ENCODE measurements at regions not wholly inside any gene's neighbourhood (a gene's known extent, or its start where the extent isn't known, plus 50 kb on each side); places are given as distances from the start of the nearest gene placed in this dataset.

DNA sequence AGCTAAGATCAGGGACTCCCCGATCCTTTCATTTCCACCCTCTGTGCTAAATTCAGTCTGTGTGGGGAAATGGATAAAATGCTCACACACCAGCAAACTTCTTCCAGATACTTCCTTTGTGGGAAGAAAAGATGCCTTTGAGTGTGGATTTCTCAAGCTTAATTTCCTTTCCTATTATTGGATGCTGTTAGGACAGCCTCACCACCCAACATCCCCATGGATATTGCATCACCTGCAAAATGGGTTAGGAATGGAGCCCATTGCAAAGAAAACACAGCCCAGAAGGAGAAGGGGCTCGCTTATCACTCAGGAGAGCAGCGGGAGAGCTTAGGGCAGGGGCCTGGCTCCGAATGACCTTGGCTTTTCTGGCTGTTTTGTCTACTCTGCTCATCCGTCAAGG, 272.2 kb downstream of the CDC5L start:
- WGBS, 2 donors: 92 to 95% methylated on average over 5 of the region's 5 CpGs
- no peaks in the 10 kb centered on the region for H3K36me3 ChIP-seq (ENCODE audit: control insufficient read depth in 2 of 2, insufficient read depth in 2 of 2, low read length in 1 of 2)
- H3K4me1 ChIP-seq (ENCODE audit: control insufficient read depth in 2 of 2, insufficient read depth in 2 of 2, low read length in 1 of 2): no peaks in the 10 kb centered on the region
- no peak overlapping the region for H3K27ac ChIP-seq (ENCODE audit: low read depth in 2 of 2, low read length in 1 of 2)
- H3K4me3 ChIP-seq (ENCODE audit: low read depth in 1 of 2, low read length in 2 of 2): no peak overlapping the region
- H3K27me3 ChIP-seq (ENCODE audit: control insufficient read depth in 1 of 2, insufficient read depth in 2 of 2, low read length in 2 of 2): no peaks in the 10 kb centered on the region
- no peaks in the 10 kb centered on the region for H3K9me3 ChIP-seq (ENCODE audit: control insufficient read depth in 2 of 2, insufficient read depth in 1 of 2, low read depth in 1 of 2, low read length in 1 of 2)

DNA sequence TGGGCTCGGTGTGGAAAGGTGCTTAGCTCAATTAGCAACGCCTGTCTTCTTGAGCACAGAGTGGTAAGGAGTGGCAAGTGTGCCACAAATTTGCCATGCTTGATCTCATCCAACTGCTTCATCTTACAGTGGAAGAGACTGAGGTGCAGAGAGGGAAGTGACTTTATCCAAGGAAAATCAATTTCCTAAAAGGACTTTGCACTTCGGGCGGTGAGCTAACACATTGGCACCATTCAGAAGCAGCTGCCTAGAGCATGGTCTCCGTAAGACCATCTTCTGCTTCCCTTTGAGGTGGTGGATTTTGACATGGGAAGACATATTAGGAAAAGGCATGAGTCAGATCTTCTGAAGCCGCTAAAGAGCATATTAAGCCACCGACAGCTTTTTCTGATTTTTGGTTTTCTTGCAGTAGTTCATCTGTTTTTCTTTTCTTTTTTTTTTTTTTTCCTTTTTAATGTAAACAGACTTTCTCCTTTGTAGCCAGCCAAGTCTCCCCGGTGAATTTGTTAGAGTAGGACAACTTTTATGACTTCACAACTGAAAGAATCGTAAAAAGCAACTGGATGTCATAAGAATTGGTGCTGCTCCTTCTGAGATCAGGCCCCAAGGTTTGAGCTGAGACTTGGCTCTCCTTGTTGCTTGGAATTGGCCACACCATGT, 273.2 kb downstream of the CDC5L start:
- no peaks in the 10 kb centered on the region for H3K36me3 ChIP-seq (ENCODE audit: control insufficient read depth in 2 of 2, insufficient read depth in 2 of 2, low read length in 1 of 2)
- no peaks in the 10 kb centered on the region for H3K27me3 ChIP-seq (ENCODE audit: control insufficient read depth in 1 of 2, insufficient read depth in 2 of 2, low read length in 2 of 2)
- 64 to 66% methylated on average over 9 of the region's 9 CpGs for WGBS, 2 donors
- no peaks in the 10 kb centered on the region for H3K4me1 ChIP-seq (ENCODE audit: control insufficient read depth in 2 of 2, insufficient read depth in 2 of 2, low read length in 1 of 2)
- H3K9me3 ChIP-seq (ENCODE audit: control insufficient read depth in 2 of 2, insufficient read depth in 1 of 2, low read depth in 1 of 2, low read length in 1 of 2): no peaks in the 10 kb centered on the region
- no peak overlapping the region for H3K27ac ChIP-seq (ENCODE audit: low read depth in 2 of 2, low read length in 1 of 2)
- no peak overlapping the region for H3K4me3 ChIP-seq (ENCODE audit: low read depth in 1 of 2, low read length in 2 of 2)

DNA sequence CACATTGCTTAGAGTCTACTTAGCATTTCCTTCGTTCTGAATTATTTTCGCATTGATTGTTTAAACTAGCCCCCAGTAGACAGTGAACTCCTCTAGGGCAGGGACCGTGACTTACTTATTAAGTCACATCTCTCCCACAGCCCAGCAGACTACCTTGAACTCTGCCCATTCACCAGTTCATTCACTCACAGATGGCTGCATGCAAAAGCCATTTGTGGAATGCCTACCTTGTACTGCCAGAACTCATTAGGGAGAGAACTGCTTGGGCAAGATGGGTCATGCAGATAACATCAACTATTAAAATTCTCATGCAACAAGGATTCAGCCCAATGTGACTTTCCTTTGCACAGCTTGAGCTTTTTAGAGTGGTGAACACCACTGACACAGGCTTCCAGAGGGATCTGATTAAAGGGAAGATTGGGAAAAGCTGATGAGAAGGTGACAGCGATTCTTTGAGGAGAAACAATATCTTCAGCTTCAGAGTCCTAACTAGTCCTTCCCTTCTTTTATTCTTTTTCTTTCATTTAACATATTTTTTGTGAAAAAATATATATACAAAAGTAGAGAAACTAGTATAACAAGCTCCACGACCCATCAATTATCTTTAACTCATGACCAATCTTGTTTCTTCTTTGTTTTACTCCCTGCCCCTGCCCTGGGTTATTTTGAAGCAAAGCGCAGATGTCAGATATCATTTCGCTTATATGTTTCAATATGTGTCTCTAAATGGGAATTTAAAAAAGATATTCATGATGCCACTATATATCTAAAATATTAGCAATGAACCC, 273.9 kb downstream of the CDC5L start:
- H3K4me3 ChIP-seq (ENCODE audit: low read depth in 1 of 2, low read length in 2 of 2): no peak overlapping the region
- no peak overlapping the region for H3K27ac ChIP-seq (ENCODE audit: low read depth in 2 of 2, low read length in 1 of 2)

DNA sequence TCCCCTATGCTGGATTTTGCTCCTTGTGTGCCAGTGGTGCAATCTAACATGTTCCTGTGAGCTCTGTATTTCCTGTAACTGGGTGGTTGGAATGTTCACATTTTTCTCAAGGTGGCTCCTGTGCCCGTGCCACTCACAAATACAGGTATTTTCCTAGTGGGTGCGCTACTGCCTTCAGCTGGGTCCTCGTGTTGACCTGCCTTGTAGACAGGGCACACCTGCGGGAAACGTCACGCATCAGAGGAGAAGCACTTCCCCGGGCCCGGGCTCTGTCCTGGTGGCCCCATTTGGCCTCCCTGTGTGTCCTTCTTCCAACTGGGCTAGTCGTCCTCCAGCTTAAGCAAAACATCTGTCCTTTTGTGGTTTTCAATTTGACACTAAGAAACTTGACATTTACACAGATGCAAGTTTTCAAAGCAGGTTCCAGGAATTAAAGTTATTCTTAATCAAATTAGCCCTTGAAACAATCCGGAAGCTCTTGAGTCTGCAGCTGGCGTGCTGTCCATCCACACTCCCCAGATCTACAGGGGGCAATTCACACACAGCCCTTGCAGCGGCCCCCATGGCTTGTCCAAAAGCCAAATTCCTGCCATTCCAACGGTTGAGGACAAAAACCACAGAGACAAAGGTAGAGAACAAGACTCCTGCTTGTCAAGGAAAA, 275.1 kb downstream of the CDC5L start:
- H3K4me3 ChIP-seq (ENCODE audit: low read depth in 1 of 2, low read length in 2 of 2): no peak overlapping the region
- no peaks in the 10 kb centered on the region for H3K36me3 ChIP-seq (ENCODE audit: control insufficient read depth in 2 of 2, insufficient read depth in 2 of 2, low read length in 1 of 2)
- H3K27ac ChIP-seq (ENCODE audit: low read depth in 2 of 2, low read length in 1 of 2): no peak overlapping the region
- H3K27me3 ChIP-seq (ENCODE audit: control insufficient read depth in 1 of 2, insufficient read depth in 2 of 2, low read length in 2 of 2): no peaks in the 10 kb centered on the region
- WGBS, 2 donors: 53 to 64% methylated on average over 13 of the region's 13 CpGs
- H3K9me3 ChIP-seq (ENCODE audit: control insufficient read depth in 2 of 2, insufficient read depth in 1 of 2, low read depth in 1 of 2, low read length in 1 of 2): no peaks in the 10 kb centered on the region
- no peaks in the 10 kb centered on the region for H3K4me1 ChIP-seq (ENCODE audit: control insufficient read depth in 2 of 2, insufficient read depth in 2 of 2, low read length in 1 of 2)

More for the DNA sequence above, 273.9 kb downstream of the CDC5L start:
- Histone ChIP-seq H3K27me3 (ENCODE audit: control insufficient read depth in 1 of 2, insufficient read depth in 2 of 2, low read length in 2 of 2) (no peaks in the 10 kb centered on the region), H3K36me3 (ENCODE audit: control insufficient read depth in 2 of 2, insufficient read depth in 2 of 2, low read length in 1 of 2) (no peaks in the 10 kb centered on the region), H3K4me1 (ENCODE audit: control insufficient read depth in 2 of 2, insufficient read depth in 2 of 2, low read length in 1 of 2) (no peaks in the 10 kb centered on the region), H3K9me3 (ENCODE audit: control insufficient read depth in 2 of 2, insufficient read depth in 1 of 2, low read depth in 1 of 2, low read length in 1 of 2) (no peaks in the 10 kb centered on the region)
- 55 to 66% methylated on average over 7 of the region's 7 CpGs for WGBS, 2 donors

DNA sequence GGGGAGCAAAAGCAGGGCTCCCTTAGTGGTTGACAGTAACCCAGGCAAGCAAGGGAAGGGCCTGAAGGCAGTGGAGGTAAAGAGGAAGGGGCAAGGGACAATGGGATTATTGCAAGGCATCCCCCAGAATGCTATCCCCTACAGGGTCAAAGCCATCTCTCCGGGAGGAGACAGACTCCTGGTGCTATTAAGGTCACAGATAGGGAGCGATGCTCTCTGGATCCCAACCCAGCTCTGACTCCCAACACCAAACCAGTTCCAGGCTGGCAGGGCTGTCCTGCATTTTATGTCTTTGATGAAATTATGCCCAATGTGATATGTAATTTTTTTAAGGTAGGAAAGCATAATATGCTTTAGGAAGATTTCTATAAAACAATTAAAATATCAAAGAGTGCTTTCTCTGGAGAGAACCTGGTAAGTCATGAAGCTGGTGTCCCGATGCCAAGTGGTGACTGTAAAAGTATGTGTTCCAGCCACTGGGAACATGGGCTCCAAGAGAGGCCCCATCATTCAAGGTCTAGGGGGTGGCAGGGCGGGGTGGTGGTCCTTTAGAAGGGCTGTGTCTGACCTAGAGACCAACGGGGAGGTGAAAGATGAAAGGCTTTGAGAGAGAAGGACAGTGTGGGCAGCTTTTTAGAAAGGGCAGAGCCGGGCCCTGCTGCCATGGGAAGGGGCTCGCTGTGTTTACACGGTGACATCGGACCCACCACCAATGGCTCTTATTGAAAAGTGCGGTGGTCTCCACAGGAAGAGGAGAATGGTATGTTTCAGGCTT, 276.5 kb downstream of the CDC5L start:
- Histone ChIP-seq H3K9me3 (ENCODE audit: control insufficient read depth in 2 of 2, insufficient read depth in 1 of 2, low read depth in 1 of 2, low read length in 1 of 2) (no peaks in the 10 kb centered on the region), H3K4me3 (ENCODE audit: low read depth in 1 of 2, low read length in 2 of 2) (no peak overlapping the region), H3K27me3 (ENCODE audit: control insufficient read depth in 1 of 2, insufficient read depth in 2 of 2, low read length in 2 of 2) (no peaks in the 10 kb centered on the region), H3K27ac (ENCODE audit: low read depth in 2 of 2, low read length in 1 of 2) (no peak overlapping the region), H3K4me1 (ENCODE audit: control insufficient read depth in 2 of 2, insufficient read depth in 2 of 2, low read length in 1 of 2) (no peaks in the 10 kb centered on the region), H3K36me3 (ENCODE audit: control insufficient read depth in 2 of 2, insufficient read depth in 2 of 2, low read length in 1 of 2) (no peaks in the 10 kb centered on the region)
- 89 to 92% methylated on average over 10 of the region's 10 CpGs for whole genome bisulfite sequencing, 2 donors

DNA sequence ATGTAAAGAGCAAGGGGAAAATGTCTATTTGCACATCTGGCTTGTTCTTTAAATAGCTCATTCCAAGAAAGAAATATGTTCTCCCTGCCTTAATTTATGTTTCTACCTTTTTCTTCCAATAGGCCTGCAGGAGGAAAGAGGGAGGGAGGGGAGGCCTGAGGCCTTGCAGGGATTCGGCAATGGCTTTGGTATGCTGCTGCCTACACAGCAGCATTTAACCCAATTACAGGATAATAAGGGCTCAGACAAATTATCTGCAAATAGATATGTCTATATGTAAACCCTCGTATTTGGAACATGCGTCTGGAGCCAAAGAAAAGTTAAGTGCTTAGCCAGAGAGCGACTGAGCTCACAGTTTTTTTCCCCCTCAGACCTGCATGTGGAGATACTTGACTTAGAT, 277.2 kb downstream of the CDC5L start:
- Histone ChIP-seq H3K9me3 (ENCODE audit: control insufficient read depth in 2 of 2, insufficient read depth in 1 of 2, low read depth in 1 of 2, low read length in 1 of 2) (no peaks in the 10 kb centered on the region), H3K4me1 (ENCODE audit: control insufficient read depth in 2 of 2, insufficient read depth in 2 of 2, low read length in 1 of 2) (no peaks in the 10 kb centered on the region), H3K27ac (ENCODE audit: low read depth in 2 of 2, low read length in 1 of 2) (no peak overlapping the region), H3K27me3 (ENCODE audit: control insufficient read depth in 1 of 2, insufficient read depth in 2 of 2, low read length in 2 of 2) (no peaks in the 10 kb centered on the region), H3K4me3 (ENCODE audit: low read depth in 1 of 2, low read length in 2 of 2) (no peak overlapping the region), H3K36me3 (ENCODE audit: control insufficient read depth in 2 of 2, insufficient read depth in 2 of 2, low read length in 1 of 2) (no peaks in the 10 kb centered on the region)
- WGBS, 2 donors: 70 to 74% methylated on average over 4 of the region's 4 CpGs

DNA sequence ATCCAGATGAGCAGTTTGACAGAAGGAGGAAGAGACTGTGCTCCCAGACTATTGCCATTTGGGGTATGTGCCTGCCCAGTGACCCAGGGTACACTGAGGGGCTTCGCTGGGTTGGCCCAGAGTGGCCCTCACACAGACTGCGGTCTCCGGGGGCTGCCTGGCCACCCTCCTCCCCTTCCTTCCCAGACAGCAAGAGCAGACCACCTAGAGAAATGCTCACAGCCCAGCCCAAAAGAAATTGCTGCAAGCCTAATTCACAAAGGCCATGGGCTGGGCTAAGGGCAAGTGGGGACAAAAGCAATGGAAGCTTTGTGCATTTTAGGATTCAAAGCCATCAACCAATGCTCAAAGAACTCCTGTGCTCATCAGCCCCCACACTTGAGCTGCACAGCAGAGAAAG, 277.6 kb downstream of the CDC5L start:
- Histone ChIP-seq H3K36me3 (ENCODE audit: control insufficient read depth in 2 of 2, insufficient read depth in 2 of 2, low read length in 1 of 2) (no peaks in the 10 kb centered on the region), H3K27ac (ENCODE audit: low read depth in 2 of 2, low read length in 1 of 2) (no peak overlapping the region), H3K4me1 (ENCODE audit: control insufficient read depth in 2 of 2, insufficient read depth in 2 of 2, low read length in 1 of 2) (no peaks in the 10 kb centered on the region), H3K27me3 (ENCODE audit: control insufficient read depth in 1 of 2, insufficient read depth in 2 of 2, low read length in 2 of 2) (no peaks in the 10 kb centered on the region), H3K9me3 (ENCODE audit: control insufficient read depth in 2 of 2, insufficient read depth in 1 of 2, low read depth in 1 of 2, low read length in 1 of 2) (no peaks in the 10 kb centered on the region), H3K4me3 (ENCODE audit: low read depth in 1 of 2, low read length in 2 of 2) (no peak overlapping the region)
- WGBS, 2 donors: 95 to 98% methylated on average over 3 of the region's 3 CpGs

DNA sequence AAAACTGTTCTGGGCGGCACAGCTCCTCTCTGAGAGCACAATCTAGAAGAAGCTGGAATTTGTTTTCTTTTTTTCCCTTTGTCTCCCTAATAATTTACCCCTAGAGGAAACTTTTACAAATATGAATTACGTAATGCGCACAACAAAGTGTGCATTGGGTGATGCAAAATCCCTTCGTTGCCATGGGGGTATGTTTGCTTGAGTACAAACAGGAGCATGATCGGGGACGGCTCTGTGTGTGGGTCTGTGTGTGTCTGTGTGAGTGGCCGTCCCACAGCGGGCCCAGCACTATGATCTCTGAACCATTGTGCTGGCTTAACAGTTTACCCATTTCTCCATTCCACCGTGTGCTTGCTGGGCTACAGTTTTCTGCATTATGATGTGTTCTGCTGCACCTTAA, 278.2 kb downstream of the CDC5L start:
- H3K9me3 ChIP-seq (ENCODE audit: control insufficient read depth in 2 of 2, insufficient read depth in 1 of 2, low read depth in 1 of 2, low read length in 1 of 2): no peaks in the 10 kb centered on the region
- no peak overlapping the region for H3K4me3 ChIP-seq (ENCODE audit: low read depth in 1 of 2, low read length in 2 of 2)
- WGBS, 2 donors: 91 to 93% methylated on average over 9 of the region's 9 CpGs
- no peaks in the 10 kb centered on the region for H3K4me1 ChIP-seq (ENCODE audit: control insufficient read depth in 2 of 2, insufficient read depth in 2 of 2, low read length in 1 of 2)
- H3K27me3 ChIP-seq (ENCODE audit: control insufficient read depth in 1 of 2, insufficient read depth in 2 of 2, low read length in 2 of 2): no peaks in the 10 kb centered on the region
- no peaks in the 10 kb centered on the region for H3K36me3 ChIP-seq (ENCODE audit: control insufficient read depth in 2 of 2, insufficient read depth in 2 of 2, low read length in 1 of 2)
- no peak overlapping the region for H3K27ac ChIP-seq (ENCODE audit: low read depth in 2 of 2, low read length in 1 of 2)

DNA sequence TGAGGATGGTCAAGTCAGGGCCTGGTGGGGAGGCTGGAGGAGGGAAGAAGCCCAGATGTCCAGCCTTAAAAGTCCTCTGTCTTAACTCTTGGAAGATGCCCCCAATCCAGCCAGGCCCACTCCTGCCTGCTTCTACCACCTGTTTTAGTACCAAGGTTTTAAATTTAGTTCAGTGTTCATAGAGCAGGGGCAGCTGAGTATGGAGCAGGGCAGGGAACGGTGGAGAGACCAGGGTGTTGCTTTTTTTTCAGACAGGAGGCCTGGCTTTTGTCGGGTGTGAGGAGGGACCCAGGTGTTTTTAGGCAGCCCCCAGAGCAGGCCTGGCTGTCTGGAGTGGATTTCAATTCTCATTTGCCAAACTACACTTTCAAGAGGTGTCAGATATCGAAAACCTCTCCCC, 278.8 kb downstream of the CDC5L start:
- Histone ChIP-seq H3K36me3 (ENCODE audit: control insufficient read depth in 2 of 2, insufficient read depth in 2 of 2, low read length in 1 of 2) (no peaks in the 10 kb centered on the region), H3K27ac (ENCODE audit: low read depth in 2 of 2, low read length in 1 of 2) (no peak overlapping the region), H3K9me3 (ENCODE audit: control insufficient read depth in 2 of 2, insufficient read depth in 1 of 2, low read depth in 1 of 2, low read length in 1 of 2) (no peaks in the 10 kb centered on the region), H3K27me3 (ENCODE audit: control insufficient read depth in 1 of 2, insufficient read depth in 2 of 2, low read length in 2 of 2) (no peaks in the 10 kb centered on the region), H3K4me1 (ENCODE audit: control insufficient read depth in 2 of 2, insufficient read depth in 2 of 2, low read length in 1 of 2) (no peaks in the 10 kb centered on the region), H3K4me3 (ENCODE audit: low read depth in 1 of 2, low read length in 2 of 2) (no peak overlapping the region)
- 88 to 100% methylated on average over 3 of the region's 3 CpGs for WGBS, 2 donors

Data from esophagus (tissue), 2 donors.